Left renal cortex interstitium (tissue), 4 donors: ENCODE measurements at regions not wholly inside any gene's neighbourhood (a gene's known extent, or its start where the extent isn't known, plus 50 kb on each side); places are given as distances from the start of the nearest gene placed in this dataset.

Source experiments
- DNase-seq, 4 donors: peaks; one replicate each; pipeline ENCODE4 v3.0.0-alpha.2; 2013; ENCODE audit warnings: low read depth in 4 of 4, low spot score in 2 of 4, missing footprints in 1 of 4

- no peak for DNase-seq
These were observed 532.7 kb downstream of the SOX2 start for GRCh38 chr3:182244222-182244971.

DNA sequence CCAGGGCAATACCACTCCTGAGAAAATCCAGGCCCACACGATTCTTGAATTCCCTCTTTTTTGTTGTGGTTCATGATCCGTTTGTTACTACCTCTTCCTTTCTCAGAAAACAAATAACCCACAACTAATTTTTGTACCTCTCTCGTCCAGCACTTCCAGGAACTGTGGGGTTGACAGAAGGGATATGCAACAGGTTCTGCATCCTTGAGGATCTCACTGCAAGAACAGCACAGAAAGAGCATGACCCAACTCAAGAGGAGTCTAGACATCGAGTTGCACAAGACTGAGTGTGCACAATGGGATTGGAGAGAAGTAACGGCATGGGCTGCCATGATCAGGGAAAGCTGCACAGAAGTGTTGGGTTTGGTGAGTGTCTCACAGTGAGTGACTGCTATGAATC, 533.3 kb downstream of the SOX2 start:
- DNase-seq: no peak

- no peak for DNase-seq
These were observed 535.1 kb downstream of the SOX2 start for GRCh38 chr3:182246870-182247269.

DNA sequence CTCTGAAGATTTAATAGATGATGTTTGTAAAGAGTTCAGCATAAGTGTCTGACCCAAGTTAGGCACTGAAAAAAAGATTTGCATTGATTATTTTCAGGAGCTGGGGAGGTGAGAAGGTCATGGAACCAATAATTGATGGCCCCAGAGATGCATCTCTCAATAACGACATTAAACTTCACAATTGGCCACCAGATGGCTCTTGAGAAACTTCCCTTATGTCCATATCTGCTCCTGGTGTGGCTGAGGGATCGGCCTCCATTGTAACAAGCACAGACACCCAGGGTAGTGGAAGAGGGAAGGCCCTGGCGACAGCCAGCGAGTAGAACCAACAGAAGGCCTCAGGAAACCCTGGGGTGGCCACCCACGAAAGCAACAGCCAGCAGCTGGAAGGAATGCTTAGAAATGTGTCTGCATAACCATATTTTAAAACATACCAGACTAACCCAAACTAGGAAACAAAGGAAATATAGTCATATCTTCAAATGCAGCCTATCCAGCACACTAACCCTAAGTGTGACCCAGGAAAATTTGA, 536.7 kb downstream of the SOX2 start:
- no peak for DNase-seq

- DNase-seq: no peak
These were observed 540.5 kb upstream of the ATP11B start for GRCh38 chr3:182252802-182253201.

- no peak for DNase-seq
These were observed 538.1 kb upstream of the ATP11B start for GRCh38 chr3:182255158-182255557.

- DNase-seq: no peak
These were observed 535.9 kb upstream of the ATP11B start for GRCh38 chr3:182257361-182257760.

DNA sequence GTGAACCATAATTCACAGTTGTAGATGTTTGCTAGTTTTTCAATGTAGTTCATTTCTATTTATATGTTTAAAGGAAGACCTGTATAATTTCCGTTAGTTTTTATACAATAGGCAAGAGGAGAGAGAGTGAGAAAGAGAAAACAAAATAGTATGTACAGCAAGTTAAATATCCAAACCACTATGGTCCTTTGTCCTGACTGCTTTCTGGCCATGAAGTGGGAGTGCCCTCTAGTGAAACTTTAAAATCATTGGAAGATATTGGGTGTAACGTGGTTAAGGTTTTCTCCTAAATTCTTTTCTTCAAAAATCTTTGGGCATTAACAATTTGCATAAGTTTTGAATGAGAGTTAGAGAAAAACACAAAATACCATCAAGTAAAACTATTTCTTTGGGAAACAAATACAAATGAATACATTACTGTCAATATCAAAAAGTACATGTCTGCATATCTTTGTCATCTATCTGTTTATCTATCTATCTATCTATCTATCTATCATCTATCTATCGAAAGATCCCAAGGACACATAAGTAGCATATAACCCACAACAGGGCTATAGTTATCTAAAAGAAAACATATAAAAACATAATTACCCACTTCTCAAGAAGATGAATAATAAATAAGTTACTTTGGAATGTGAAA, 534.6 kb upstream of the ATP11B start:
- no peak for DNase-seq

GRCh38 chr3:182259579-182259978, 533.7 kb upstream of the ATP11B start:
- DNase-seq: no peak

DNA sequence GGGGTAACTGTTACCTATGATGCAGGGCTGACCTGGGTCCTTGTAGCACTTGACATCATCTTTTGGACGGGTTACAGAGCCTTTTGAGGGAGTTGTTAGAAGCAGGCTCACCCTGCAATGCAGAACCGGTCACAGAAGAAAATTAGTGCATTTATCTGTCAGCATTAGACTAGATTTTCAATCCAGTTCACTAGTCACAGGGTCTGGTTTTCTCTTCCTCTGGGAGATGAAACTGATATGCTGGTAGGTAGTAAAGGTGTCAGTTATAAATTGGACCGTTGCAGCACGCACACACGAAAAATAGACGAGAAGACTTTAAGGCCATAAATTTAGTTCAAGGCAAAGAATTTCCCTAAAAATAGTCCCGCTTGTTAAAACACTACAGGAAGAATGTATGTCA, 532.3 kb upstream of the ATP11B start:
- no peak for DNase-seq

GRCh38 chr3:182268711-182269110, 524.6 kb upstream of the ATP11B start:
- no peak for DNase-seq

DNA sequence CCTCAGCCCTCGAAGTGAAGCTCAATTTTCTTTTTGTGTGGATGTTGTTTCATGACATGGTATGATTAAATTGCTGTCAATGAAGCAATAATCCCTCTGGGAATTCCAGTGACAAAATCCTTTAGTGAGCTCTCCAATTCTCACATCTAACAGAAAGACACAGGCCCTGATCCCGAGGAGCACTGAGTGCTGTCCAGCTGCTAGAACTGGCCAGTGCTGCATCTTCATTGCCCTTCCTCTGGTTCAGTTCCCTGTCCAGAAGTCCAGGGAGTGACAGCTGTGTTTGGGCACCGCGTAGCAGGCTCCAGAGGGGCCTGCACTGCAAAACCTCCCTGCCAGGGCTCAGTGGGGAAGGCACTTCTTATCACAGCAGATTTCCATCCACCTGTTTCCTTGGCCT, 516.8 kb upstream of the ATP11B start:
- no peak for DNase-seq

DNA sequence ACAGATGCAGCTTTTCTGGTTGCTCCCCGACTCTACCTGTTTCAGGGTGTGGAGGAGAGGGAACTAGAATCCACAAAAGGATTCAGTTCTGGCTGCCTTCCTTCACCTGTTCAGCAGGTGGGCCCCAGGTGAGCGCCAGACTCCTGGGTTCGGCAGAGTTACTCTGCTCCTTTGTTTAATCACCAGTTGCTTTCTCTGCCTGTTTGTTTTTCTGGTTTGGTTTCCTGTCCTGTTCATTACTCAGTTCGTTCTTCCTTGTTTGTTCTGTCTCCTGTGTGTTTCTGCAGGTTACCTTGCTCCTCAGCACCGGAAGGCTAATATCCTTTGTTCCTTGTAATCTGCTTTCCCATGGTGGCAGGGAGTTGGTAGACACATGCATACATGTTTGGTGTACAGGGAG, 508.5 kb upstream of the ATP11B start:
- DNase-seq: no peak

DNA sequence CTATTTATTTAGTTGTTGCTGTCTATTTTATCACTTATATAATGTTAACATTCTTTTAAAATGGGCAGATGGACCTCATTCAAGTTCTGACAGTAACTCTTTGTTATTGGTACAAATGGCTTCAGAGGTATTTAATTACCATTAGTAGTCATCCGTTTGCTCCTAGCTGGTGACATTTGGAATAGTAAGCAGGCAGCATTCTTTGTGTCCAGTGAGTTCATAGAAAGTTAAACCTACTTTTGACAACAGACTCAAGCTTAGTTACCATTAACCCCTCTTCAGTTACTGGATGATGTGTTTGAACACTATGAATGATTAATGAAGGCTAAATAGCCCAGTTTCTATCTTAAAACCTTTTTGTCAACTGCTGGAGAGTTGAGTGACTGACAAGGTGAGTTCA, 500.7 kb upstream of the ATP11B start:
- DNase-seq: no peak

GRCh38 chr3:182294256-182294655, 499.0 kb upstream of the ATP11B start:
- DNase-seq: no peak

- DNase-seq: no peak
These were observed 498.6 kb upstream of the ATP11B start for GRCh38 chr3:182294696-182295095.

DNA sequence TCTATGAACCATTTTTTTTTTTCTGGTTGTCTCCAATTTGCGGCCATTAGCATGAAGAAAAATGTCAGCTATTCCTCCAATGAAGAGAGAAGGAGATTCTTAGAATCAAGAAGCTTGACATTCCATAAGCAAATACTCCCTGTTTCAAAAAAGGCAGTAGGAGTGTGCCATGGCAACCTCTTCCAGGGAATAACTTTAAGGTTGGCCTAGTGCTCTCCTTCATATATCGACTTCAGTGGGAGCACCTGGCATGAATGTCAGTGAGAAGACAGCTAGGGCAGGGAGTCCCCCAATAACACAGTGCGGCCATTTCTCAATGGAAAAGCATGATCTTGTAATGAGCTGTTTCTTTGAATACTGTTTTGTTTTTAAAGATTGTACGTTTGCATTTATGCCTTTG, 493.0 kb upstream of the ATP11B start:
- no peak for DNase-seq

DNA sequence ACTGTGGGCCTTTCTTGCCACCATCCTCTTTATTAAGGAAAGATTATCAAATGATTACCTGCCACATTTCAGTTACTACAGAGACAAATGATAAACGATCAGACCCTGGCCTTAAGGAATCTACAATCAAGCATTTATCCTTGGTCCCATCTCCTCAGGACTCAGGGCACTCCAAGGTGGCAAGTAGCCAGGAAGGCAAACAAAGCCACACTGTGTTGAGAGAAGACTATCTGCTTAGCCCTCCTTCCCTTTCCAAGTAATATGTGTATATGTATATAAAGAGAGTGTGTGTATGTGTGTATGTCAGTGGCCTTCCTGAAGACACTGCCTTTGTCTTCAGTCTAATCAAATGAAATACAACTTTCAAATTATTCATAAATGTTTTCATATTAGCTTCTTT, 490.1 kb upstream of the ATP11B start:
- no peak for DNase-seq

GRCh38 chr3:182305881-182306665, 487.2 kb upstream of the ATP11B start:
- no peak for DNase-seq

DNA sequence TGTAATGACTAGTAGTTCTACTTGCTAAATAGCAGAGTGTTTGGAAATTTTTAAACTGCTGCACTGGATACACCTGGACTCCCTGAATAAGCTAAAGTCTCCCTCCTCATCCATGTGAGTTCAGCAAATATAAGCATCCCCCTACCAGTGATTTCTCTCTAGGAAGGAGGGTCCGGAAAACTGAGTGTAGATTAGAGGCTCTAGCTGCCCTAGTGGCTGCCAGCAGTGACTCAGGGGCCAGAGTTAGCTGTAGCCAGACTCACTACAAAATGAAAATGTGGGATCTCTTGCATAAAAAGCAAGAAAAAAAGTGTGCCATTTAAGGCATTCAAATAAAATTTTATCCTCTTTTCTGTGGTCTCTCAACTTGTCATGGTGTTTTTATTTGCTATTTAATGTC, 485.0 kb upstream of the ATP11B start:
- no peak for DNase-seq

- DNase-seq: no peak
These were observed 484.2 kb upstream of the ATP11B start for GRCh38 chr3:182309120-182309519.

DNA sequence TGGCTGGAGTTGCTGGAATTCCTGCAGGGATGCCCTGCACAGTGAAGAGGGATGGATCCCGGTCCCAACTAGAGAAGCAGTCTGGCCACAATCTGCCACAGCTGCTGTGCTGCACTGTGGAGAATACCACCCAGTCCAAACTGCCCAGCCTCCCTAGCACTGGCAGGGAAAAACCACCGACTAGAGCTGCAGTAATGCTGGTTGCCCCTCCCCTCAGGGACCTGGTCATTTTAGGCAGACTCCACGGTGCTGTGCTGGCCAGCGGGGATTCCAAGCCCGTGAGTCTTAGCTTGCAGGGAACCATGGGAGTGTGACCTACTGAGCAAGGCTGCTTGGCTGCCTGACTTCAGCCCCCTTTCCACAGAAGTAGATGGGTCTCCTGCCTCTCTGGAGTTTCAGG, 478.0 kb upstream of the ATP11B start:
- DNase-seq: no peak
